ENCODE measurements at regions not wholly inside any gene's neighbourhood (a gene's known extent, or its start where the extent isn't known, plus 50 kb on each side); places are given as distances from the start of the nearest gene placed in this dataset.

GRCh38 chr16:49910541-49911071, 54.7 kb upstream of the ZNF423 start:
- CTCF ChIA-PET = no interaction called here

GRCh38 chr16:49911430-49911829, 55.5 kb upstream of the ZNF423 start:
- CTCF ChIA-PET = no interaction called here
- POLR2A ChIA-PET = no interaction called here

More at GRCh38 chr16:49910541-49911071, 54.7 kb upstream of the ZNF423 start:
- POLR2A ChIA-PET = no interaction called here

GRCh38 chr16:49912721-49913120, 56.8 kb upstream of the ZNF423 start:
- ChIA-PET POLR2A (no interaction called here), CTCF (interaction anchor here (1.0 to 1.4 kb wide), 3 partner anchors 9 to 45 kb away, joined by 3 to 4 read pairs (median 3); no protein-coding TSS in a partner anchor)

- POLR2A ChIA-PET = no interaction called here
- CTCF ChIA-PET = interaction anchor here (1.0 to 1.2 kb wide), 2 partner anchors 14 to 44 kb away, joined by 3 to 4 read pairs; no protein-coding TSS in a partner anchor
These were observed 57.8 kb upstream of the ZNF423 start for GRCh38 chr16:49913720-49914119.

GRCh38 chr16:49914657-49915056, 58.7 kb upstream of the ZNF423 start:
- CTCF ChIA-PET = interaction anchor here (0.9 kb wide), 1 partner anchor 292 kb away, joined by 3 read pairs; no protein-coding TSS in a partner anchor

GRCh38 chr16:49918257-49918656, 62.3 kb upstream of the ZNF423 start:
- ChIA-PET CTCF (no interaction called here), POLR2A (no interaction called here)

More at GRCh38 chr16:49914657-49915056, 58.7 kb upstream of the ZNF423 start:
- POLR2A ChIA-PET = no interaction called here

- ChIA-PET CTCF (no interaction called here), POLR2A (no interaction called here)
These were observed 63.4 kb upstream of the ZNF423 start for GRCh38 chr16:49919327-49919726.

- ChIA-PET POLR2A (no interaction called here), CTCF (no interaction called here)
These were observed 64.5 kb upstream of the ZNF423 start for GRCh38 chr16:49920397-49920796.

GRCh38 chr16:49921106-49921505, 65.2 kb upstream of the ZNF423 start:
- ChIA-PET POLR2A (no interaction called here), CTCF (interaction anchor here (0.7 kb wide), 1 partner anchor 9 kb away, joined by 3 read pairs; no protein-coding TSS in a partner anchor)

- CTCF ChIA-PET = interaction anchor here (0.7 kb wide), 1 partner anchor 9 kb away, joined by 3 read pairs; no protein-coding TSS in a partner anchor
- POLR2A ChIA-PET = no interaction called here
These were observed 66.0 kb upstream of the ZNF423 start for GRCh38 chr16:49921791-49922456.

- ChIA-PET CTCF (no interaction called here), POLR2A (no interaction called here)
These were observed 67.5 kb upstream of the ZNF423 start for GRCh38 chr16:49923411-49923810.

GRCh38 chr16:49924078-49924477, 68.2 kb upstream of the ZNF423 start:
- ChIA-PET POLR2A (no interaction called here), CTCF (no interaction called here)

- ChIA-PET CTCF (no interaction called here), POLR2A (no interaction called here)
These were observed 71.0 kb upstream of the ZNF423 start for GRCh38 chr16:49926941-49927340.

- ChIA-PET CTCF (no interaction called here), POLR2A (no interaction called here)
These were observed 72.5 kb upstream of the ZNF423 start for GRCh38 chr16:49928176-49929041.

GRCh38 chr16:49929626-49930025, 73.7 kb upstream of the ZNF423 start:
- POLR2A ChIA-PET = no interaction called here
- CTCF ChIA-PET = no interaction called here

GRCh38 chr16:49930841-49931240, 74.9 kb upstream of the ZNF423 start:
- CTCF ChIA-PET = no interaction called here
- POLR2A ChIA-PET = no interaction called here

GRCh38 chr16:49931266-49931665, 75.4 kb upstream of the ZNF423 start:
- ChIA-PET CTCF (no interaction called here), POLR2A (no interaction called here)

GRCh38 chr16:49931916-49932315, 76.0 kb upstream of the ZNF423 start:
- CTCF ChIA-PET = no interaction called here
- POLR2A ChIA-PET = no interaction called here

GRCh38 chr16:49932434-49932833, 76.5 kb upstream of the ZNF423 start:
- ChIA-PET POLR2A (no interaction called here), CTCF (no interaction called here)

GRCh38 chr16:49932946-49933345, 77.0 kb upstream of the ZNF423 start:
- CTCF ChIA-PET = no interaction called here
- POLR2A ChIA-PET = no interaction called here

GRCh38 chr16:49936791-49937190, 80.9 kb upstream of the ZNF423 start:
- ChIA-PET POLR2A (no interaction called here), CTCF (no interaction called here)

Data from activated CD8-positive, alpha-beta memory T cell treated with anti-CD3 and anti-CD28 coated beads for 36 hours (primary cell).